ENCODE measurements at regions not wholly inside any gene's neighbourhood (a gene's known extent, or its start where the extent isn't known, plus 50 kb on each side); places are given as distances from the start of the nearest gene placed in this dataset.
"Not testable (repeated sequence)": the region's sequence is repeated elsewhere in the genome, so short reads cannot be mapped to it uniquely, and the experiment has no call there.

- DNase-seq (ENCODE audit: low read depth in 3 of 3, low spot score in 2 of 3), result no peak
These were observed 1782.7 kb downstream of the PLA2G4A start for GRCh38 chr1:188611432-188611831.

- no peak for DNase-seq (ENCODE audit: low read depth in 3 of 3, low spot score in 2 of 3)
These were observed 1786.6 kb downstream of the PLA2G4A start for GRCh38 chr1:188615321-188615720.

GRCh38 chr1:188620236-188620635 is 1791.5 kb downstream of the PLA2G4A start:
- DNase-seq (ENCODE audit: low read depth in 3 of 3, low spot score in 2 of 3), result no peak

GRCh38 chr1:188641566-188642211 is 1812.9 kb downstream of the PLA2G4A start:
- no peak for DNase-seq (ENCODE audit: low read depth in 3 of 3, low spot score in 2 of 3)

- DNase-seq (ENCODE audit: low read depth in 3 of 3, low spot score in 2 of 3), result no peak
These were observed 1814.0 kb downstream of the PLA2G4A start for GRCh38 chr1:188642704-188643103.

- no peak for DNase-seq (ENCODE audit: low read depth in 3 of 3, low spot score in 2 of 3)
These were observed 1823.9 kb downstream of the PLA2G4A start for GRCh38 chr1:188652678-188653077.

GRCh38 chr1:188655966-188656365 is 1821.7 kb downstream of the BRINP3 start:
- not testable (repeated sequence) for DNase-seq (ENCODE audit: low read depth in 3 of 3, low spot score in 2 of 3)

DNA sequence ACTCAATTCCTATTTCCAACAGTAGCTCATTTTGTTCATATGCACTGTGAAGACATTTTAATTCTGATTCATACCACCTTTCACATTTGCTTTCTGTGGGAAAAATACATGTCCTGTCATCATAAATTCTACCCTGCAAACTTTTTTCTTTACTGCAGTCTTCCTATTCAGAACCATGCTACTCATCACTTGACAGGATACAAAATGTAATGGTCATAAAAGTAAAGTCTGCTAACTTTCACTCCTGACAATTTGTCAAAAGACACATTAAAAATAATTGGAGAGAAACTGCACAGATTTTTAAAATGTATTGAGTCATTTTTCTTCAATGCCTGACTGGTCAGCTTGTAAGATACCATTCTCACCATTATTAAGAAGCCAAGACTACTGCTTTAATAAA is 1817.1 kb downstream of the BRINP3 start:
- no peak for DNase-seq (ENCODE audit: low read depth in 3 of 3, low spot score in 2 of 3)

GRCh38 chr1:188665477-188665876 is 1812.2 kb downstream of the BRINP3 start:
- no peak for DNase-seq (ENCODE audit: low read depth in 3 of 3, low spot score in 2 of 3)

GRCh38 chr1:188668083-188668482 is 1809.6 kb downstream of the BRINP3 start:
- DNase-seq (ENCODE audit: low read depth in 3 of 3, low spot score in 2 of 3), result no peak

GRCh38 chr1:188669728-188670382 is 1807.8 kb downstream of the BRINP3 start:
- DNase-seq (ENCODE audit: low read depth in 3 of 3, low spot score in 2 of 3), result no peak

DNA sequence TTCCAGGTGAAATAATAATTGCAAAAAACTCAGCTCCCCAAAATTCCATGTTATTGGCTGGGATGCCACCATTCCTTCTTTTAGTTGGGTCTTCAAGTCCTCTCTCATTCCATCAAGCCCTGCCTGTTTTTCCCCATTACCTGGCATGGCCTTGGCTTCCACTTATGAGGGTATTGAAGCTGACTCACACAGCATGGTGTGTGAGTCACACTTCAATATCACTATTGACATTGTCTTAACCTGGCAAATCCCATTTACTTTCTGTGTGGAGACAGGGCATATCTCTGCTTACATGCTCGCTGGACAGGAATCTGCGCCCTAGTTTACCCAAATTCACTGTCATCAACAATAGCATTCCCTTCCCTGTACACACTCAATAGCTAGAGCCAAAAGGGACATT is 1806.8 kb downstream of the BRINP3 start:
- DNase-seq (ENCODE audit: low read depth in 3 of 3, low spot score in 2 of 3), result no peak

GRCh38 chr1:188672153-188672552 is 1805.5 kb downstream of the BRINP3 start:
- DNase-seq (ENCODE audit: low read depth in 3 of 3, low spot score in 2 of 3), result no peak

DNA sequence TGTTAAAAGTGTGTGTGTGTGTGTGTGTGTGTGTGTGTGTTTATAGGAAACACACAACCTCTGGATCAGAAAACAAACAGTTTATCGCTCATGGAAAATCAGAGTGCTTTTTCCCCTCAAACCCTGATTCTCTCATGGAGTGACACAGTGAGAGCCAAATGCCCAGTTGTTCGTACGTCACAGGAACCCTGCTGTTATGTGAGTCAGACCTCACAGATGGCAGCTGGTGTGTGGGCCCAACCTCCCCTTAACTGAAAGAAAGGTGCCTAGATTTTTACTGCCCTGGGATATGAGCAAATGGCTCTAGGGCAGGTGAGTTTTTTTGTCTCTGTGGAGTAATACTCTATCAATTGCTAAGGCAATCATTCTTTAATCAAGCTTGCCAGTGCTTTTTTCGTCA is 1788.1 kb downstream of the BRINP3 start:
- DNase-seq (ENCODE audit: low read depth in 3 of 3, low spot score in 2 of 3), result no peak

DNA sequence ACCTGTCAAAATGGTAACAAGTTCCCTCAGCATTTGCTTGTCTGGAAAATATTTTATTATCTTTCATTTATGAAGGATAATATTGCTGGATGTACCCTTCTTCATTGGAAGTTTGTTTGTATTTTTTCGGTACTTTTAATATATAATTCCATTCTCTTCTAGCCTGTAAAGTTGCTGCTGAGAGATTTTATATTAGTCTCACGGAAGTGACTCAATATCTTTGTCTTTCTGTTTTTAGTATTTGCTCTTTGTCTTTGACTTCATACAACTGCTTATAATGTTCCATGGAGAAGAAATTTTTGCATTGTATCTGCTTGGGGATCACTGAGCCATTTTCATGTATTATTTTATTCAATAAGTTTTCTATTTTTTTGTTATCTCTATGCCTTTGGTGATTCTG is 1777.5 kb downstream of the BRINP3 start:
- DNase-seq (ENCODE audit: low read depth in 3 of 3, low spot score in 2 of 3), result no peak

GRCh38 chr1:188706742-188707141 is 1770.9 kb downstream of the BRINP3 start:
- DNase-seq (ENCODE audit: low read depth in 3 of 3, low spot score in 2 of 3), result no peak

GRCh38 chr1:188708795-188709535 is 1768.7 kb downstream of the BRINP3 start:
- no peak for DNase-seq (ENCODE audit: low read depth in 3 of 3, low spot score in 2 of 3)

DNA sequence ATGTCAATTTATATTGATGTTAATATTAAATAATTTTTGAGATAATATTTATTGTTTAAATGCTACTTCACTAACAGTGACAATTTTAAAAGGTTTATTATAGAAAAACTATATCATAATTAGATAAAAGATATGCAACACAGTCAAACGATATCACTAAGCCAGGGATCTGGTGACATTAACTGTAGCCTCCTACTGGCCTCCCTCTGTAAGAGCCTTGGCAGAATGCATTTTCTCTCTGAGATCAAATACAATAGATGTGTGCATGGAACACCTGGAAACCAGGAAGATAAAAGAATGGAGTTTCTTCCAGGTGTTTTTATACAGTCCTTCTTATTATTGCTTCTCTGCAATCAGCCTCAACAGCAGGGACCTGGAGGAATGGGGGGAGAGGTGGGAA is 1762.1 kb downstream of the BRINP3 start:
- no peak for DNase-seq (ENCODE audit: low read depth in 3 of 3, low spot score in 2 of 3)

- DNase-seq (ENCODE audit: low read depth in 3 of 3, low spot score in 2 of 3), result no peak
These were observed 1757.9 kb downstream of the BRINP3 start for GRCh38 chr1:188719735-188720134.

DNA sequence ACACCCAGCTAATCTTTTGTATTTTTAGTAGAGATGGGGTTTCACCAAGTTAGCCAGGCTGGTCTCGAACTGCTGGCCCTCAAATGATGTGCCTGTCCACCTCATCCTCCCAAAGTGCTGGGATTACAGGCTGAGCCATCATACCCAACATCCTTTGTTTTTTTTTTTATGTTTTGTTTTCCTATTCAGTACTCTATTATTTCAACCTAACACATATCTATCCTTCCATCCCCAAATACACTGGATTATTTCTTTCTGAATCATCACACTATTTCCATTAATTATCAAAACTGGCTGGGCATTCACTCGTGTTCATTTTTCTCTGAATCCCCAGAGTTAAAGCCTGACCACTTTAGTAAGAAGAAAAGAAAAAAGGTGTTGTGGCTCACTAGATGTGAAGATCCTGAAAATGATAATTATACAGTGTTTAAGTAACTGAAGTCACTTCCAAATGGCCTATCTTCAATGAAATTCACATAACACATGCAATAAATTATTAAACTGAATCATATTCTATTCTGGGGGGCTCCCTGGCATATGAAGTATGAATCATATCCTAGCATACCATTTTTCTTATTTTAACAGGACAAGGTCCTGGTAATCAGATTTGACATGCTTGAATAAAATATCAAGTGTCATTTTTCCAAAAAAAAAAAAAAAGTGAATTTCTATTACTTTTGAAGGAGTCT is 1754.2 kb downstream of the BRINP3 start:
- DNase-seq (ENCODE audit: low read depth in 3 of 3, low spot score in 2 of 3), result no peak

DNA sequence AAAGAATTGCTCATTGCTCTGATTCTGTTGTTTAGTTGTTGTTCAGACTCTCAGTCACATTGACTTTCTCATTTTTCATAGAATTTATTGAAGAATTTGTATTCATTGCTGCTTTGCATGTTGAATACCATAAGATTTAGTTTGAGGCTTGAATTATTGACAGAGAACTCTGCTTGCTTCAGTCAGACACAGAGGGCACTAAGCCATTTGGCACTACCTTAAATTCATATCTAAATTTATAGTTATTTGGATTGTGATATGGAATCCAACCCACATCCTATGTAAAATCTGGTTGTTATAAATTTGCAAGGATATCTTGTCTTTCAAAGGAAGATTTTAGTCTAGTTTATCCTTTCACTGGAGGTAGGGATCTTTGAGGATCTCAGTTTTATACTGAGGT is 1748.6 kb downstream of the BRINP3 start:
- DNase-seq (ENCODE audit: low read depth in 3 of 3, low spot score in 2 of 3), result no peak
